Endothelial cell of umbilical vein (primary cell): ENCODE measurements at regions not wholly inside any gene's neighbourhood (a gene's known extent, or its start where the extent isn't known, plus 50 kb on each side); places are given as distances from the start of the nearest gene placed in this dataset.

Experiments used
- BruUV-seq: library from RNA; stranded (reverse); fragments of 400-500 nt; replicated peaks from 2 replicates; lab custom pipeline; 2021; lab: Mats Ljungman, UMichigan
- CTCF ChIA-PET: fragments of 300-600, 350-600 bp; sonication (Branson Sonifier 250); formaldehyde crosslinking; loops from one replicate; lab custom pipeline; 2021; ENCODE audit warnings: antibody characterized with exemption, inconsistent platforms; lab: Charles Lee
- POLR2A ChIA-PET: fragments of 300-600, 350-600 bp; sonication (Branson Sonifier 250); formaldehyde crosslinking; loops from one replicate; lab custom pipeline; 2021; ENCODE audit warnings: antibody characterized with exemption, inconsistent platforms; lab: Charles Lee
- DNase-seq: peaks from one replicate; pipeline ENCODE4 v3.0.0-alpha.2; 2011; ENCODE audit warnings: low read depth, low spot score
- FAIRE-seq: peaks from 2 replicates; lab custom pipeline; 2011; peaks lifted over from hg19 to GRCh38; lab: Jason Lieb, UNC
- H2AFZ ChIP-seq: 2 replicates; pipeline ENCODE4 v1.6.0; 2012; ENCODE audit warnings: low read depth, low read length, control low read depth, inconsistent platforms
- H3K27ac ChIP-seq: 2 replicates; pipeline ENCODE4 v1.5.1; 2011; ENCODE audit warnings: low read depth, mild to moderate bottlenecking, control low read depth, low read length, moderate library complexity; ENCODE audit not compliant: insufficient read depth
- H3K27me3 ChIP-seq, 2 experiments: 2 replicates each; pipeline versions ENCODE4 v1.6.0 to v1.6.1; 2011; ENCODE audit warnings: low read length in 2 of 2, mixed read lengths in 1 of 2; ENCODE audit not compliant: control insufficient read depth in 2 of 2, insufficient read depth in 2 of 2
- H3K36me3 ChIP-seq, 2 experiments: 2 replicates in 1 of 2; 3 replicates in 1 of 2; pipeline ENCODE4 v1.5.1; 2011; ENCODE audit warnings: low read length in 2 of 2, mild to moderate bottlenecking in 1 of 2, moderate library complexity in 1 of 2; ENCODE audit not compliant: control insufficient read depth in 2 of 2, insufficient read depth in 2 of 2; ENCODE audit errors: extremely low read depth in 1 of 2
- H3K4me1 ChIP-seq: 3 replicates; pipeline ENCODE4 v1.5.1; 2011; ENCODE audit warnings: mild to moderate bottlenecking, low read length; ENCODE audit not compliant: control insufficient read depth, insufficient read depth; ENCODE audit errors: extremely low read depth
- H3K4me2 ChIP-seq: 2 replicates; pipeline ENCODE4 v1.6.1; 2011; ENCODE audit warnings: low read length, control low read depth, mixed read lengths; ENCODE audit not compliant: insufficient read depth
- H3K4me3 ChIP-seq, 3 experiments: fragments of 200-600 bp in 1 of 3; sonication (generic), shearing (Covaris generic) in 1 of 3; replicated peaks in 1 of 3; 2 replicates each; pipeline ENCODE4 v1.5.1; 2011 to 2016; ENCODE audit warnings: control low read depth in 3 of 3, low read length in 3 of 3, mild to moderate bottlenecking in 2 of 3, inconsistent platforms in 1 of 3, low read depth in 1 of 3, moderate library complexity in 1 of 3; ENCODE audit not compliant: insufficient read depth in 1 of 3
- H3K79me2 ChIP-seq: 2 replicates; pipeline ENCODE4 v1.6.0; 2012; ENCODE audit warnings: low read length, inconsistent platforms; ENCODE audit not compliant: control insufficient read depth, insufficient read depth
- H3K9ac ChIP-seq: replicated peaks from 2 replicates; pipeline ENCODE3; 2011; ENCODE audit warnings: low read length, control low read depth; ENCODE audit not compliant: insufficient read depth; ENCODE audit errors: extremely low read depth
- H3K9me1 ChIP-seq: replicated peaks from 3 replicates; pipeline ENCODE4 v1.6.0; 2011; ENCODE audit warnings: mild to moderate bottlenecking, low read length; ENCODE audit not compliant: control insufficient read depth, insufficient read depth; ENCODE audit errors: extremely low read depth
- H3K9me3 ChIP-seq: replicated peaks from 2 replicates; pipeline ENCODE4 v1.5.1; 2012; ENCODE audit warnings: low read length, inconsistent platforms; ENCODE audit not compliant: control insufficient read depth, insufficient read depth
- H4K20me1 ChIP-seq: replicated peaks from 2 replicates; pipeline ENCODE3; 2011; ENCODE audit warnings: mild to moderate bottlenecking, low read length; ENCODE audit not compliant: control insufficient read depth, insufficient read depth; ENCODE audit errors: extremely low read depth
- EZH2 ChIP-seq: IDR thresholded peaks from 2 replicates; pipeline ENCODE4 v1.6.1; 2012; ENCODE audit warnings: borderline replicate concordance, low read depth, mild to moderate bottlenecking, moderate library complexity, low read length, inconsistent platforms; ENCODE audit not compliant: severe bottlenecking
- GATA2 ChIP-seq: IDR thresholded peaks from 2 replicates; pipeline ENCODE4 v1.7.0; 2011; ENCODE audit warnings: low read depth, mild to moderate bottlenecking, moderate library complexity, mixed read lengths, low read length; ENCODE audit not compliant: insufficient read length, insufficient read depth
- JUN ChIP-seq: IDR thresholded peaks from 2 replicates; pipeline ENCODE4 v1.6.1; 2011; ENCODE audit warnings: borderline replicate concordance, low read depth; ENCODE audit not compliant: insufficient read length, insufficient read depth
- MAX ChIP-seq: IDR thresholded peaks from 2 replicates; pipeline ENCODE4 v1.6.1; 2011; ENCODE audit not compliant: insufficient read depth, insufficient read length
- MYC ChIP-seq: IDR thresholded peaks from one replicate; pipeline ENCODE4 v1.6.1; 2011; ENCODE audit warnings: mild to moderate bottlenecking, low read depth, low read length
- POLR2AphosphoS5 ChIP-seq: IDR thresholded peaks from 2 replicates; pipeline ENCODE4 v1.6.1; 2012; ENCODE audit warnings: low read depth, mild to moderate bottlenecking, control low read depth, low read length, moderate library complexity; ENCODE audit not compliant: insufficient read depth
- dilution Hi-C: fragments of 300-500 bp; cut with MboI; formaldehyde crosslinking; loops from one replicate; pipeline ENCODE4 v1.15.0; 2019; ENCODE audit warnings: low sequenced_read_pairs; ENCODE audit not compliant: extremely low pct_ligation_motif_present
- intact Hi-C: fragments of 100-400 bp; cut with micrococcal nuclease; formaldehyde crosslinking; loops from one replicate; pipeline ENCODE4 v1.10.0; 2022
- TF ChIP-seq, protein P1 (sequence below), 2 donors: IDR thresholded peaks; 1 replicate in 1 of 2; 2 replicates in 1 of 2; pipeline ENCODE4 v1.5.1; 2011; ENCODE audit warnings: low read length in 2 of 2, mild to moderate bottlenecking in 2 of 2, moderate library complexity in 2 of 2, control low read depth in 1 of 2, inconsistent platforms in 1 of 2, low read depth in 1 of 2; ENCODE audit not compliant: insufficient read depth in 1 of 2; ENCODE audit errors: extremely low read depth in 1 of 2

DNA sequence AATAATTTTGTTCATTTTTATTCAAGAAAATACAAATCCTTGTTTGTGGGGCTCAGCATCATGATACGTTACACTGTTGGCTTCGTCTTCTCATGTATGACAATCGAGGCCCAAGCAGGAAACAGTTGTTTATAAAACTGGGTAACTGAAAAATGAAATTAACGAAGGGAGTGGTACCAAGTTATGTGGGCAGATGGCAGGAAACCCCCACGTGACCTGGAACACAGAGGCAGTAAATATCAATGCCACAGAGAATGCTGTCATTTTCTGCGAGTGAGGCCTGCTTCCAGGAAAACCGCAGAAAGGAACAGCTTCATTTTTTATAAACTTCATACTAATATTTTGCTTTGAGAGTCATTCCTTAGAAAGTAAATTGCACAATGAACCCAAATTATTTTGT, 201.0 kb upstream of the ADARB2 start:
- no peaks in the 10 kb centered on the region for H3K27me3 ChIP-seq
- no peak overlapping the region for H3K27ac ChIP-seq
- dilution Hi-C loops, result no loop called here
- no peak overlapping the region for H3K9ac ChIP-seq
- CTCF ChIA-PET, result no interaction called here
- intact Hi-C loops, result no loop called here
- POLR2A ChIA-PET, result no interaction called here
- no peaks in the 10 kb centered on the region for H3K9me1 ChIP-seq
- no peaks in the 10 kb centered on the region for H3K79me2 ChIP-seq
- H3K4me3 ChIP-seq, result no peak overlapping the region
- H3K36me3 ChIP-seq, result no peaks in the 10 kb centered on the region
- H3K4me1 ChIP-seq, result no peaks in the 10 kb centered on the region
- no peak overlapping the region for H3K4me2 ChIP-seq
- FAIRE-seq (no peak), DNase-seq (no peak)
- BruUV-seq, result no TSS peak
- H4K20me1 ChIP-seq, result no peaks in the 10 kb centered on the region
- H3K9me3 ChIP-seq, result peaks cover 11% of the 10 kb centered on the region
- no peak overlapping the region for H2AFZ ChIP-seq
- no peak for TF ChIP-seq MAX
- no peak for TF ChIP-seq POLR2AphosphoS5
- no peak for TF ChIP-seq JUN
- TF ChIP-seq EZH2, result no peak
- TF ChIP-seq, protein P1, sequence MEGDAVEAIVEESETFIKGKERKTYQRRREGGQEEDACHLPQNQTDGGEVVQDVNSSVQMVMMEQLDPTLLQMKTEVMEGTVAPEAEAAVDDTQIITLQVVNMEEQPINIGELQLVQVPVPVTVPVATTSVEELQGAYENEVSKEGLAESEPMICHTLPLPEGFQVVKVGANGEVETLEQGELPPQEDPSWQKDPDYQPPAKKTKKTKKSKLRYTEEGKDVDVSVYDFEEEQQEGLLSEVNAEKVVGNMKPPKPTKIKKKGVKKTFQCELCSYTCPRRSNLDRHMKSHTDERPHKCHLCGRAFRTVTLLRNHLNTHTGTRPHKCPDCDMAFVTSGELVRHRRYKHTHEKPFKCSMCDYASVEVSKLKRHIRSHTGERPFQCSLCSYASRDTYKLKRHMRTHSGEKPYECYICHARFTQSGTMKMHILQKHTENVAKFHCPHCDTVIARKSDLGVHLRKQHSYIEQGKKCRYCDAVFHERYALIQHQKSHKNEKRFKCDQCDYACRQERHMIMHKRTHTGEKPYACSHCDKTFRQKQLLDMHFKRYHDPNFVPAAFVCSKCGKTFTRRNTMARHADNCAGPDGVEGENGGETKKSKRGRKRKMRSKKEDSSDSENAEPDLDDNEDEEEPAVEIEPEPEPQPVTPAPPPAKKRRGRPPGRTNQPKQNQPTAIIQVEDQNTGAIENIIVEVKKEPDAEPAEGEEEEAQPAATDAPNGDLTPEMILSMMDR (IDR thresholded peaks at IDR 0.05; ENCODE audit: extremely low read depth in 1 of 2, insufficient read depth in 1 of 2, low read depth in 1 of 2, low read length in 2 of 2), result no peak
- TF ChIP-seq MYC, result no peak
- TF ChIP-seq GATA2, result no peak
